Uterus (tissue), 2 donors: ENCODE measurements at regions not wholly inside any gene's neighbourhood (a gene's known extent, or its start where the extent isn't known, plus 50 kb on each side); places are given as distances from the start of the nearest gene placed in this dataset.

ENCODE experiments used
- POLR2A ChIP-seq, 2 donors: fragments of 450-650 bp; IDR thresholded peaks; one replicate each; pipeline ENCODE4 v1.6.1; 2016; ENCODE audit warnings: antibody characterized with exemption in 2 of 2, mild to moderate bottlenecking in 1 of 2, moderate library complexity in 1 of 2
- TF ChIP-seq, protein P1 (sequence below), 4 experiments: fragments of 200-600 bp in 2 of 4; fragments of 450-650 bp in 2 of 4; sonication (generic) in 2 of 4; IDR thresholded peaks; one replicate each; pipeline ENCODE4 v1.5.1; 2016 to 2019; ENCODE audit warnings: antibody characterized with exemption in 4 of 4, mild to moderate bottlenecking in 2 of 4, moderate library complexity in 1 of 4

DNA sequence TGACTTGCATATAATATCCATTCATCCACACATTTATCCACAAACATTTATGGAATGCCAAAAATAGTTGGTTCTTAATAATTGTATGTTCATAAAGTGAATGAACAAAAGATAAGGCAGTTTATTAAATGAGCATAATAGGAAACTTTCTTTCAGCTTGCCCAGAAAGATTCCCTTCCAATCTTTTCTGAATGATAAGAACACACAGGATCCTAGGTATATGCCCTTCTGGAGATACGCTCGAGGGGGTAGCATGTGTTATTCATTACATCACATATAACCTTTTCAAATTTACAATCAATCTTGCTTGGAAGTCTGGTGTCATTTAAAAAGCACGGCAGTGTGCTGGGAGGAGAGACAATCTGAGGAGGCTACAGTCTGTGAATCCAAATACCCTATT lies 80.4 kb upstream of the PDK4 start:
- TF ChIP-seq, protein P1, sequence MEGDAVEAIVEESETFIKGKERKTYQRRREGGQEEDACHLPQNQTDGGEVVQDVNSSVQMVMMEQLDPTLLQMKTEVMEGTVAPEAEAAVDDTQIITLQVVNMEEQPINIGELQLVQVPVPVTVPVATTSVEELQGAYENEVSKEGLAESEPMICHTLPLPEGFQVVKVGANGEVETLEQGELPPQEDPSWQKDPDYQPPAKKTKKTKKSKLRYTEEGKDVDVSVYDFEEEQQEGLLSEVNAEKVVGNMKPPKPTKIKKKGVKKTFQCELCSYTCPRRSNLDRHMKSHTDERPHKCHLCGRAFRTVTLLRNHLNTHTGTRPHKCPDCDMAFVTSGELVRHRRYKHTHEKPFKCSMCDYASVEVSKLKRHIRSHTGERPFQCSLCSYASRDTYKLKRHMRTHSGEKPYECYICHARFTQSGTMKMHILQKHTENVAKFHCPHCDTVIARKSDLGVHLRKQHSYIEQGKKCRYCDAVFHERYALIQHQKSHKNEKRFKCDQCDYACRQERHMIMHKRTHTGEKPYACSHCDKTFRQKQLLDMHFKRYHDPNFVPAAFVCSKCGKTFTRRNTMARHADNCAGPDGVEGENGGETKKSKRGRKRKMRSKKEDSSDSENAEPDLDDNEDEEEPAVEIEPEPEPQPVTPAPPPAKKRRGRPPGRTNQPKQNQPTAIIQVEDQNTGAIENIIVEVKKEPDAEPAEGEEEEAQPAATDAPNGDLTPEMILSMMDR (IDR thresholded peaks at IDR 0.05), result no peak
- TF ChIP-seq POLR2A (IDR thresholded peaks at IDR 0.05), result no peak
